ENCODE measurements at regions not wholly inside any gene's neighbourhood (a gene's known extent, or its start where the extent isn't known, plus 50 kb on each side); places are given as distances from the start of the nearest gene placed in this dataset.

- Histone ChIP-seq H3K4me3 (no peak overlapping the region), H3K36me3 (replicated peaks in 1 of 2; ENCODE audit: insufficient read depth in 1 of 2, low read depth in 2 of 2) (no peaks in the 10 kb centered on the region), H3K27ac (no peak overlapping the region), H3K9me3 (no peaks in the 10 kb centered on the region), H3K27me3 (no peaks in the 10 kb centered on the region), H3K4me1 (no peaks in the 10 kb centered on the region)
- ATAC-seq: no peak
- 52 to 53% methylated on average over 2 of the region's 2 CpGs for WGBS, 2 donors
- TF ChIP-seq CTCF (IDR thresholded peaks at IDR 0.05) (no peak), POLR2A (IDR thresholded peaks at IDR 0.05) (no peak)
- intact Hi-C loops (cut with DNase I): no loop called here
- DNase-seq: no peak
Measured at GRCh38 chr15:87121336-87121735, 1041.7 kb downstream of the AGBL1 start.

- no peak for ATAC-seq
- Histone ChIP-seq H3K27ac (no peak overlapping the region), H3K4me3 (no peak overlapping the region), H3K9me3 (no peaks in the 10 kb centered on the region), H3K27me3 (no peaks in the 10 kb centered on the region), H3K36me3 (replicated peaks in 1 of 2; ENCODE audit: insufficient read depth in 1 of 2, low read depth in 2 of 2) (no peaks in the 10 kb centered on the region), H3K4me1 (no peaks in the 10 kb centered on the region)
- DNase-seq: no peak
- intact Hi-C loops (cut with DNase I): no loop called here
- TF ChIP-seq CTCF (IDR thresholded peaks at IDR 0.05) (no peak), POLR2A (IDR thresholded peaks at IDR 0.05) (no peak)
Measured at GRCh38 chr15:87120555-87120954, 1040.9 kb downstream of the AGBL1 start.

- 69 to 74% methylated on average over 4 of the region's 4 CpGs for WGBS, 2 donors
- DNase-seq (no peak), ATAC-seq (no peak)
- Histone ChIP-seq H3K27me3 (no peaks in the 10 kb centered on the region), H3K4me1 (no peaks in the 10 kb centered on the region), H3K36me3 (replicated peaks in 1 of 2; ENCODE audit: insufficient read depth in 1 of 2, low read depth in 2 of 2) (no peaks in the 10 kb centered on the region), H3K9me3 (no peaks in the 10 kb centered on the region), H3K4me3 (no peak overlapping the region), H3K27ac (no peak overlapping the region)
- intact Hi-C loops (cut with DNase I): no loop called here
- TF ChIP-seq CTCF (IDR thresholded peaks at IDR 0.05): no peak
- TF ChIP-seq POLR2A (IDR thresholded peaks at IDR 0.05): no peak
Measured at GRCh38 chr15:87118846-87119245, 1039.2 kb downstream of the AGBL1 start.

DNA sequence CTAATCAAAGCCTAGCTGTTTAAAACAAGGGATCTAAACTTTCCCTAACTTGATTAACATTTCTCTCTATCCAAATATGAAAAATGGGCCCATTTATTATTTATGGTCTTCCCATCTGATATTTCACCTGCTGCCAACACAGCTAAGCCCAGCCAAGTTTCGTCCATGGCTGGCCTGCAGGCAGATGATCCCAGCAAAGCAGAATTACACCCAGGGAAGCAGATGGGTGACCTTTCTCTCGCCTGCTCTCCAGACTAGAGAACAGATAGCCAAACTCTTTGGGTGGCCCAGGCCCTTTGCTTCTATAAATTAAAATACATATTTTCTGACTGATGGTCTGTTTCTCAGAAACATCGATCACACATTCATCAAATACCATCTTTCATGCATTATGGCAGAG is 1038.8 kb downstream of the AGBL1 start:
- H3K27me3 ChIP-seq: no peaks in the 10 kb centered on the region
- H3K27ac ChIP-seq: no peak overlapping the region
- H3K4me1 ChIP-seq: no peaks in the 10 kb centered on the region
- TF ChIP-seq POLR2A (IDR thresholded peaks at IDR 0.05): no peak
- TF ChIP-seq CTCF (IDR thresholded peaks at IDR 0.05): no peak
- 34 to 45% methylated on average over 3 of the region's 3 CpGs for WGBS, 2 donors
- ATAC-seq (no peak), DNase-seq (peak in 1 of 4 donors; percentile 8)
- no peaks in the 10 kb centered on the region for H3K36me3 ChIP-seq (replicated peaks in 1 of 2; ENCODE audit: insufficient read depth in 1 of 2, low read depth in 2 of 2)
- no peaks in the 10 kb centered on the region for H3K9me3 ChIP-seq
- H3K4me3 ChIP-seq: no peak overlapping the region
- intact Hi-C loops (cut with DNase I): no loop called here

GRCh38 chr15:87115795-87116194 is 1036.1 kb downstream of the AGBL1 start:
- H3K36me3 ChIP-seq (replicated peaks in 1 of 2; ENCODE audit: insufficient read depth in 1 of 2, low read depth in 2 of 2): no peaks in the 10 kb centered on the region
- no peaks in the 10 kb centered on the region for H3K4me1 ChIP-seq
- intact Hi-C loops (cut with DNase I): no loop called here
- 42 to 57% methylated on average over 1 of the region's 1 CpG for WGBS, 2 donors
- TF ChIP-seq CTCF (IDR thresholded peaks at IDR 0.05) (no peak), POLR2A (IDR thresholded peaks at IDR 0.05) (no peak)
- ATAC-seq (no peak), DNase-seq (no peak)
- H3K27me3 ChIP-seq: no peaks in the 10 kb centered on the region
- no peak overlapping the region for H3K4me3 ChIP-seq
- H3K9me3 ChIP-seq: no peaks in the 10 kb centered on the region
- H3K27ac ChIP-seq: no peak overlapping the region

All from body of pancreas (tissue), 4 donors.